ENCODE measurements at regions not wholly inside any gene's neighbourhood (a gene's known extent, or its start where the extent isn't known, plus 50 kb on each side); places are given as distances from the start of the nearest gene placed in this dataset.

DNA sequence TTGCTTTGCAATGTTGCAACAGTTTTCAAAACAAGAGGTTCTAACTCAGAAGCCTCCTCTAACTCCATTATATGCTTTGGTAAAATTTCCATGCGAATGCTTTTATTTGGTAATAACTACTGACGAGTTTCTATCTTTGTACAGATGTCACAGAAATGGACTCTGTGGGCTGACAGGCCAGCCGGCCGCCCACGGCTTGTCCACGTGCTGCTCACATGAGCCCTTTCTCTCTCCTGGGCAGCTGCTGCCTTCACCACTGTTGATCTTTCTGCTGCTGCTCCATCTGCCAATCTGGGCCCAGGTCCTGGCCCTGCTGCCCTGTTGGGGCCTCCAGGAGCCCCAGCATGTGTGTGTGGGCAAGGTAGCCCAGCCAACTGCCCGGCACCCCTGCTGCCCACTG is 168.2 kb upstream of the TMEM132C start:
- Mint-ChIP-seq H3K36me3 (no peaks in the 10 kb centered on the region), H3K4me1 (no peaks in the 10 kb centered on the region), H3K27me3 (ENCODE audit: low read depth in 2 of 2) (no peaks in the 10 kb centered on the region), H3K4me3 (no peak overlapping the region), H3K9me3 (no peaks in the 10 kb centered on the region), H3K27ac (no peak overlapping the region)
- H3K36me3 ChIP-seq (ENCODE audit: control insufficient read depth, insufficient read depth, low read length): no peaks in the 10 kb centered on the region
- no peaks in the 10 kb centered on the region for H3K4me1 ChIP-seq (ENCODE audit: control insufficient read depth, insufficient read depth, low read length)
- H3K27me3 ChIP-seq (ENCODE audit: control insufficient read depth, insufficient read depth, low read length): no peaks in the 10 kb centered on the region
- no peak overlapping the region for H3K4me3 ChIP-seq (ENCODE audit: low read length)
- intact Hi-C loops (cut with micrococcal nuclease): no loop called here
- no peak overlapping the region for H3K27ac ChIP-seq (ENCODE audit: low read length)
- H3K9me3 ChIP-seq (ENCODE audit: control insufficient read depth, insufficient read depth, low read length): no peaks in the 10 kb centered on the region
- WGBS (ENCODE audit: insufficient coverage): 86% methylated on average over 7 of the region's 7 CpGs
- DNase-seq (no peak), ATAC-seq (no peak)
- TF ChIP-seq CTCF (IDR thresholded peaks at IDR 0.05): no peak

- no peaks in the 10 kb centered on the region for H3K9me3 ChIP-seq (ENCODE audit: control insufficient read depth, insufficient read depth, low read length)
- TF ChIP-seq CTCF (IDR thresholded peaks at IDR 0.05): no peak
- Mint-ChIP-seq H3K4me3 (no peak overlapping the region), H3K27me3 (ENCODE audit: low read depth in 2 of 2) (no peaks in the 10 kb centered on the region), H3K36me3 (no peaks in the 10 kb centered on the region), H3K9me3 (no peaks in the 10 kb centered on the region), H3K4me1 (no peaks in the 10 kb centered on the region), H3K27ac (no peak overlapping the region)
- no peak overlapping the region for H3K27ac ChIP-seq (ENCODE audit: low read length)
- H3K27me3 ChIP-seq (ENCODE audit: control insufficient read depth, insufficient read depth, low read length): no peaks in the 10 kb centered on the region
- H3K4me3 ChIP-seq (ENCODE audit: low read length): no peak overlapping the region
- H3K36me3 ChIP-seq (ENCODE audit: control insufficient read depth, insufficient read depth, low read length): no peaks in the 10 kb centered on the region
- intact Hi-C loops (cut with micrococcal nuclease): no loop called here
- DNase-seq: no peak
- no peaks in the 10 kb centered on the region for H3K4me1 ChIP-seq (ENCODE audit: control insufficient read depth, insufficient read depth, low read length)
- WGBS (ENCODE audit: insufficient coverage): 90% methylated on average over 4 of the region's 6 CpGs
- ATAC-seq: no peak
Observed at GRCh38 chr12:128103152-128103551, 163.8 kb upstream of the TMEM132C start.

DNA sequence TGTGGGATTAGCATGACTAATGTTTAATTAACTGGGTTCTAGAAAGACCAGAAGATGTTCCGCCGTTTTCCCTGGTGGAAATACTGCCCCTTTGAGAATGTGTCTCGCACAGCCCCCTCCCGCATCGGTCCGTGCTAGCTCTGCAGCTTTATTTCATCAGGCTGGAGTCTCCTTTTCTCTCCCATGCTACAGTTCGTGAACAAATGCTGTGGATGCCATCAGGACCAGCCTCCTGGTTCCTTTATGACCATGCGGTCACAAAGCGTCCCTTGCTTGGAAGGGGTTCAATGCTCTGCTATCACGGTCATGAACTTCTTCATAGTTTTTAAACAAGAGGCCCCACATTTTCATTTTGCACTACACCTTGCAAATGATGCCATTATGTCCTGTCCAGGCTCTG is 157.7 kb upstream of the TMEM132C start:
- no peak for DNase-seq
- Histone ChIP-seq H3K27ac (ENCODE audit: low read length) (no peak overlapping the region), H3K9me3 (ENCODE audit: control insufficient read depth, insufficient read depth, low read length) (no peaks in the 10 kb centered on the region), H3K4me3 (ENCODE audit: low read length) (no peak overlapping the region), H3K4me1 (ENCODE audit: control insufficient read depth, insufficient read depth, low read length) (no peaks in the 10 kb centered on the region), H3K27me3 (ENCODE audit: control insufficient read depth, insufficient read depth, low read length) (no peaks in the 10 kb centered on the region), H3K36me3 (ENCODE audit: control insufficient read depth, insufficient read depth, low read length) (no peaks in the 10 kb centered on the region)
- 94% methylated on average over 10 of the region's 10 CpGs for WGBS (ENCODE audit: insufficient coverage)
- H3K4me3 Mint-ChIP-seq: no peak overlapping the region
- H3K9me3 Mint-ChIP-seq: peaks cover 0 to 2% of the 10 kb centered on the region in 2 donors
- ATAC-seq: no peak
- no peaks in the 10 kb centered on the region for H3K27me3 Mint-ChIP-seq (ENCODE audit: low read depth in 2 of 2)
- H3K4me1 Mint-ChIP-seq: no peaks in the 10 kb centered on the region
- intact Hi-C loops (cut with micrococcal nuclease): no loop called here
- no peak for TF ChIP-seq CTCF (IDR thresholded peaks at IDR 0.05)
- no peaks in the 10 kb centered on the region for H3K36me3 Mint-ChIP-seq
- no peak overlapping the region for H3K27ac Mint-ChIP-seq

GRCh38 chr12:128109636-128110035 is 157.3 kb upstream of the TMEM132C start:
- no peak overlapping the region for H3K27ac Mint-ChIP-seq
- no peak overlapping the region for H3K4me3 Mint-ChIP-seq
- H3K4me1 ChIP-seq (ENCODE audit: control insufficient read depth, insufficient read depth, low read length): no peaks in the 10 kb centered on the region
- H3K36me3 Mint-ChIP-seq: no peaks in the 10 kb centered on the region
- TF ChIP-seq CTCF (IDR thresholded peaks at IDR 0.05): no peak
- no peak overlapping the region for H3K27ac ChIP-seq (ENCODE audit: low read length)
- DNase-seq: no peak
- intact Hi-C loops (cut with micrococcal nuclease): no loop called here
- peaks cover 0 to 2% of the 10 kb centered on the region in 2 donors for H3K9me3 Mint-ChIP-seq
- H3K36me3 ChIP-seq (ENCODE audit: control insufficient read depth, insufficient read depth, low read length): no peaks in the 10 kb centered on the region
- 91% methylated on average over 12 of the region's 12 CpGs for WGBS (ENCODE audit: insufficient coverage)
- H3K4me1 Mint-ChIP-seq: no peaks in the 10 kb centered on the region
- H3K27me3 Mint-ChIP-seq (ENCODE audit: low read depth in 2 of 2): no peaks in the 10 kb centered on the region
- no peaks in the 10 kb centered on the region for H3K27me3 ChIP-seq (ENCODE audit: control insufficient read depth, insufficient read depth, low read length)
- H3K4me3 ChIP-seq (ENCODE audit: low read length): no peak overlapping the region
- no peaks in the 10 kb centered on the region for H3K9me3 ChIP-seq (ENCODE audit: control insufficient read depth, insufficient read depth, low read length)
- no peak for ATAC-seq

Data from natural killer cell (primary cell).